ENCODE measurements at regions not wholly inside any gene's neighbourhood (a gene's known extent, or its start where the extent isn't known, plus 50 kb on each side); places are given as distances from the start of the nearest gene placed in this dataset.

DNA sequence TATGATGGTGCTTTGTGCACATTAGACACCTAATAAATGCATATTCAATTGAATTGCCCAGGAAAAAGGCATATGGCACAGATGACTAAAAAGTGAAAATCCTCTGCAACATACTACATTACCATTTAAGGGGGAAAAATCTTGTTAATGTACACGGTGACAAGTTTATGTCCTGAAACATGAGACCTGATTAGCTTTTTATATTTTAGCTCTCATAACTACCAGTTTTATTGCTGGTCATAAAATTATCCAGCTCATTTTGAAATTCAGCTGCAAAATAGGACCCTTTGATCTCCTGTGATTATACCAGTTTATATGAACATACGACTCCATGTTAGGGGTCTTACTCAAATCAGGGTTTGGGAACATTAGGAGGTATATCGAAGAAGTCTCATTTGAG, 684.6 kb upstream of the CCDC54 start:
- ATAC-seq (ENCODE audit: insufficient read depth, low FRiP score) (no peak), DNase-seq (no peak)
- Histone ChIP-seq H3K36me3 (ENCODE audit: control insufficient read depth in 4 of 4, insufficient read depth in 4 of 4, low read length in 4 of 4) (no peaks in the 10 kb centered on the region), H3K27ac (ENCODE audit: low read depth in 1 of 2, low read length in 1 of 2) (no peak overlapping the region), H3K9me3 (ENCODE audit: control insufficient read depth in 4 of 4, insufficient read depth in 3 of 4, low read length in 3 of 4) (no peaks in the 10 kb centered on the region), H3K4me1 (ENCODE audit: control insufficient read depth in 5 of 5, insufficient read depth in 5 of 5, low read length in 5 of 5) (peaks cover 0 to 4% (median 0%) of the 10 kb centered on the region in 5 donors), H3K9ac (ENCODE audit: insufficient read depth in 1 of 2, low read length in 2 of 2) (no peak overlapping the region), H3K27me3 (ENCODE audit: control insufficient read depth in 3 of 3, insufficient read depth in 3 of 3, low read length in 2 of 3) (no peaks in the 10 kb centered on the region), H3K4me3 (no peak overlapping the region)
- TF ChIP-seq, protein P1, sequence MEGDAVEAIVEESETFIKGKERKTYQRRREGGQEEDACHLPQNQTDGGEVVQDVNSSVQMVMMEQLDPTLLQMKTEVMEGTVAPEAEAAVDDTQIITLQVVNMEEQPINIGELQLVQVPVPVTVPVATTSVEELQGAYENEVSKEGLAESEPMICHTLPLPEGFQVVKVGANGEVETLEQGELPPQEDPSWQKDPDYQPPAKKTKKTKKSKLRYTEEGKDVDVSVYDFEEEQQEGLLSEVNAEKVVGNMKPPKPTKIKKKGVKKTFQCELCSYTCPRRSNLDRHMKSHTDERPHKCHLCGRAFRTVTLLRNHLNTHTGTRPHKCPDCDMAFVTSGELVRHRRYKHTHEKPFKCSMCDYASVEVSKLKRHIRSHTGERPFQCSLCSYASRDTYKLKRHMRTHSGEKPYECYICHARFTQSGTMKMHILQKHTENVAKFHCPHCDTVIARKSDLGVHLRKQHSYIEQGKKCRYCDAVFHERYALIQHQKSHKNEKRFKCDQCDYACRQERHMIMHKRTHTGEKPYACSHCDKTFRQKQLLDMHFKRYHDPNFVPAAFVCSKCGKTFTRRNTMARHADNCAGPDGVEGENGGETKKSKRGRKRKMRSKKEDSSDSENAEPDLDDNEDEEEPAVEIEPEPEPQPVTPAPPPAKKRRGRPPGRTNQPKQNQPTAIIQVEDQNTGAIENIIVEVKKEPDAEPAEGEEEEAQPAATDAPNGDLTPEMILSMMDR (IDR thresholded peaks at IDR 0.05; ENCODE audit: control extremely low read depth, extremely low read depth): no peak
- WGBS, 2 donors: 75 to 89% methylated on average over 3 of the region's 3 CpGs

DNA sequence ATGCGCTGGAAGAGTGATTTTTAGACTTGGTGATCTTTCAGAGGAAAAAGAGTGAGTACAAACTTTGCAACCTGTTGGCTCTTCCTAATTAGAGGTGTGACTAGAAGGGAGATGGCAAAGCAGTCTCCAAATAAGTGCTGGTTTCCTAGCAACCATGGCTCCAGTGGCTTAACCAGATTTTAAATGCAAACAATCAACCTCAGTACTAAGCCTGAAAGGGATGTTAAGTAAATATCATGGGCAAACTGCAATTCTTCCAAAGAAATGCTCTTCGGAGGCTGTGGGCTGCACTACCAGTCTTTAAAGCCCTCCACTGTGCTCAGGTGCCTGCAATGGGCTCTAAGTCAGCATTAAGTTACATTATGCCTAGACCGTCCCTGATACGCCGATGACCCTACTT, 678.1 kb upstream of the CCDC54 start:
- TF ChIP-seq, protein P1 (IDR thresholded peaks at IDR 0.05; ENCODE audit: control extremely low read depth, extremely low read depth): no peak
- H3K4me3 ChIP-seq: no peak overlapping the region
- no peak overlapping the region for H3K27ac ChIP-seq (ENCODE audit: low read depth in 1 of 2, low read length in 1 of 2)
- no peak overlapping the region for H3K9ac ChIP-seq (ENCODE audit: insufficient read depth in 1 of 2, low read length in 2 of 2)
- no peaks in the 10 kb centered on the region for H3K9me3 ChIP-seq (ENCODE audit: control insufficient read depth in 4 of 4, insufficient read depth in 3 of 4, low read length in 3 of 4)
- peak; percentile 19 for ATAC-seq (ENCODE audit: insufficient read depth, low FRiP score)
- H3K36me3 ChIP-seq (ENCODE audit: control insufficient read depth in 4 of 4, insufficient read depth in 4 of 4, low read length in 4 of 4): no peaks in the 10 kb centered on the region
- WGBS, 2 donors: 72 to 89% methylated on average over 5 of the region's 5 CpGs
- peaks cover 0 to 4% (median 0%) of the 10 kb centered on the region in 5 donors for H3K4me1 ChIP-seq (ENCODE audit: control insufficient read depth in 5 of 5, insufficient read depth in 5 of 5, low read length in 5 of 5)
- H3K27me3 ChIP-seq (ENCODE audit: control insufficient read depth in 3 of 3, insufficient read depth in 3 of 3, low read length in 2 of 3): no peaks in the 10 kb centered on the region
- DNase-seq: peak; percentile 29 to 60 (median 37)

DNA sequence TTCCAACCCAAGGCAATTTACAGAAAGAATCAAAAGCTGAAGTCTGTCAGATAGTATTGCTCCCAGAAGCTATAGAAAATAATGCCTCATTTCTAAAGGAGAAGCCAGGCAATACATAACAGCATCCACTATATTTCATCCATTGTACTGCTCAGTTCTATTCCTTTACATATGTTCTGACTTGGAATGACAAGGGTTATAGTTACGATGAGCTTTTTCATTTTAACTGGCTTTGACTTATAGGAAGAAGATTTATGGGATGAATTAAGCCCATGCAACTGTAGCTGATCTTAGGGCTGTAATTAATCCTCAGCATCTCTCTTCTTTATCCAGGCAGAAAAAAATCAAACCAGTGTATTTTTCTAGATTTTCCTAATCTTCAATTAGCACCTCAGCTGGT, 676.3 kb upstream of the CCDC54 start:
- Histone ChIP-seq H3K4me3 (no peak overlapping the region), H3K36me3 (ENCODE audit: control insufficient read depth in 4 of 4, insufficient read depth in 4 of 4, low read length in 4 of 4) (no peaks in the 10 kb centered on the region), H3K27me3 (ENCODE audit: control insufficient read depth in 3 of 3, insufficient read depth in 3 of 3, low read length in 2 of 3) (no peaks in the 10 kb centered on the region), H3K4me1 (ENCODE audit: control insufficient read depth in 5 of 5, insufficient read depth in 5 of 5, low read length in 5 of 5) (no peaks in the 10 kb centered on the region), H3K27ac (ENCODE audit: low read depth in 1 of 2, low read length in 1 of 2) (no peak overlapping the region), H3K9ac (ENCODE audit: insufficient read depth in 1 of 2, low read length in 2 of 2) (no peak overlapping the region), H3K9me3 (ENCODE audit: control insufficient read depth in 4 of 4, insufficient read depth in 3 of 4, low read length in 3 of 4) (no peaks in the 10 kb centered on the region)
- ATAC-seq (ENCODE audit: insufficient read depth, low FRiP score): no peak
- TF ChIP-seq, protein P1 (IDR thresholded peaks at IDR 0.05; ENCODE audit: control extremely low read depth, extremely low read depth): no peak
- 95 to 100% methylated on average over 1 of the region's 1 CpG for WGBS, 2 donors
- no peak for DNase-seq

DNA sequence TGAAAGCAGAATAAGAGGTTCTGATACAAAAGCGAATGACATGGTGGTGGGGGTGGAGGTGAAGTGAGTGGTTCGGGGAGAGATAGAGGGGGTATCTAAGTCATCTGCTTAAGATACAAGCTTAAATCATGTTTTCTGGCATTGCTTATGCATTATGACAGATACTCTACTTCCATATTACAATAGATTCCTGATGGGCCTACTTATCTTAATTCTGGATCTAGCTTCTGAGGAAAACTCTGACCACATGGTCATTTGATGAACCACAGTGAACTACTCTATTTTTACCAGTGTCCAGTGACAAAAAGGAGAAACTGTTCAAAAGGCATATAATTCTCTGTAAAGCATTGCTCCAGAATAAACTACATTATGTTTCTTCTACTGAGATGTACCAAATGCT, 673.7 kb upstream of the CCDC54 start:
- no peak overlapping the region for H3K4me3 ChIP-seq
- TF ChIP-seq, protein P1 (IDR thresholded peaks at IDR 0.05; ENCODE audit: control extremely low read depth, extremely low read depth): no peak
- H3K4me1 ChIP-seq (ENCODE audit: control insufficient read depth in 5 of 5, insufficient read depth in 5 of 5, low read length in 5 of 5): no peaks in the 10 kb centered on the region
- WGBS, 2 donors: 91 to 94% methylated on average over 2 of the region's 2 CpGs
- no peaks in the 10 kb centered on the region for H3K9me3 ChIP-seq (ENCODE audit: control insufficient read depth in 4 of 4, insufficient read depth in 3 of 4, low read length in 3 of 4)
- H3K27ac ChIP-seq (ENCODE audit: low read depth in 1 of 2, low read length in 1 of 2): no peak overlapping the region
- no peaks in the 10 kb centered on the region for H3K36me3 ChIP-seq (ENCODE audit: control insufficient read depth in 4 of 4, insufficient read depth in 4 of 4, low read length in 4 of 4)
- DNase-seq: no peak
- H3K9ac ChIP-seq (ENCODE audit: insufficient read depth in 1 of 2, low read length in 2 of 2): no peak overlapping the region
- ATAC-seq (ENCODE audit: insufficient read depth, low FRiP score): no peak
- H3K27me3 ChIP-seq (ENCODE audit: control insufficient read depth in 3 of 3, insufficient read depth in 3 of 3, low read length in 2 of 3): no peaks in the 10 kb centered on the region
